ENCODE measurements at regions not wholly inside any gene's neighbourhood (a gene's known extent, or its start where the extent isn't known, plus 50 kb on each side); places are given as distances from the start of the nearest gene placed in this dataset.

GRCh38 chr13:34553376-34553775 is 388.7 kb upstream of the NBEA start:
- Histone ChIP-seq H3K27me3 (ENCODE audit: control insufficient read depth in 4 of 4, insufficient read depth in 4 of 4, low read length in 3 of 4) (no peaks in the 10 kb centered on the region), H3K4me3 (ENCODE audit: low read depth in 1 of 3, low read length in 3 of 3) (no peak overlapping the region), H3K27ac (ENCODE audit: low read depth in 1 of 2, low read length in 2 of 2) (no peak overlapping the region), H3K9me3 (ENCODE audit: control insufficient read depth in 4 of 4, low read length in 3 of 4) (no peaks in the 10 kb centered on the region), H3K36me3 (ENCODE audit: control insufficient read depth in 4 of 4, insufficient read depth in 3 of 4, low read depth in 1 of 4, low read length in 3 of 4) (no peaks in the 10 kb centered on the region), H3K4me1 (ENCODE audit: control insufficient read depth in 4 of 4, insufficient read depth in 4 of 4, low read length in 3 of 4) (no peaks in the 10 kb centered on the region), H3K9ac (ENCODE audit: low read depth in 1 of 2, low read length in 2 of 2) (no peak overlapping the region)
- DNase-seq (ENCODE audit: low spot score), result no peak
- TF ChIP-seq NR2F2 (IDR thresholded peaks at IDR 0.05) (no peak), ATF3 (IDR thresholded peaks at IDR 0.05) (no peak), FOXA2 (IDR thresholded peaks at IDR 0.05) (no peak), HNF4A (conservative IDR thresholded peaks at IDR 0.05) (no peak), HNF4G (IDR thresholded peaks at IDR 0.05) (no peak), MAX (IDR thresholded peaks at IDR 0.05) (no peak), EGR1 (IDR thresholded peaks at IDR 0.05; ENCODE audit: low read depth in 2 of 2) (no peak), FOXA1 (IDR thresholded peaks at IDR 0.05) (no peak), SP1 (IDR thresholded peaks at IDR 0.05) (no peak), RXRA (IDR thresholded peaks at IDR 0.05) (no peak), RAD21 (IDR thresholded peaks at IDR 0.05) (no peak), JUND (IDR thresholded peaks at IDR 0.05) (no peak), YY1 (IDR thresholded peaks at IDR 0.05) (no peak), GABPA (IDR thresholded peaks at IDR 0.05 in 1 of 2, conservative IDR thresholded peaks at IDR 0.05 in 1 of 2) (no peak), CTCF (IDR thresholded peaks at IDR 0.05; ENCODE audit: low read depth, low read length, missing input control) (no peak), TAF1 (conservative IDR thresholded peaks at IDR 0.05) (no peak)
- TF ChIP-seq, protein P1, sequence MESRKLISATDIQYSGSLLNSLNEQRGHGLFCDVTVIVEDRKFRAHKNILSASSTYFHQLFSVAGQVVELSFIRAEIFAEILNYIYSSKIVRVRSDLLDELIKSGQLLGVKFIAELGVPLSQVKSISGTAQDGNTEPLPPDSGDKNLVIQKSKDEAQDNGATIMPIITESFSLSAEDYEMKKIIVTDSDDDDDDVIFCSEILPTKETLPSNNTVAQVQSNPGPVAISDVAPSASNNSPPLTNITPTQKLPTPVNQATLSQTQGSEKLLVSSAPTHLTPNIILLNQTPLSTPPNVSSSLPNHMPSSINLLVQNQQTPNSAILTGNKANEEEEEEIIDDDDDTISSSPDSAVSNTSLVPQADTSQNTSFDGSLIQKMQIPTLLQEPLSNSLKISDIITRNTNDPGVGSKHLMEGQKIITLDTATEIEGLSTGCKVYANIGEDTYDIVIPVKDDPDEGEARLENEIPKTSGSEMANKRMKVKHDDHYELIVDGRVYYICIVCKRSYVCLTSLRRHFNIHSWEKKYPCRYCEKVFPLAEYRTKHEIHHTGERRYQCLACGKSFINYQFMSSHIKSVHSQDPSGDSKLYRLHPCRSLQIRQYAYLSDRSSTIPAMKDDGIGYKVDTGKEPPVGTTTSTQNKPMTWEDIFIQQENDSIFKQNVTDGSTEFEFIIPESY (IDR thresholded peaks at IDR 0.05), result no peak
- TF ChIP-seq, protein P2, sequence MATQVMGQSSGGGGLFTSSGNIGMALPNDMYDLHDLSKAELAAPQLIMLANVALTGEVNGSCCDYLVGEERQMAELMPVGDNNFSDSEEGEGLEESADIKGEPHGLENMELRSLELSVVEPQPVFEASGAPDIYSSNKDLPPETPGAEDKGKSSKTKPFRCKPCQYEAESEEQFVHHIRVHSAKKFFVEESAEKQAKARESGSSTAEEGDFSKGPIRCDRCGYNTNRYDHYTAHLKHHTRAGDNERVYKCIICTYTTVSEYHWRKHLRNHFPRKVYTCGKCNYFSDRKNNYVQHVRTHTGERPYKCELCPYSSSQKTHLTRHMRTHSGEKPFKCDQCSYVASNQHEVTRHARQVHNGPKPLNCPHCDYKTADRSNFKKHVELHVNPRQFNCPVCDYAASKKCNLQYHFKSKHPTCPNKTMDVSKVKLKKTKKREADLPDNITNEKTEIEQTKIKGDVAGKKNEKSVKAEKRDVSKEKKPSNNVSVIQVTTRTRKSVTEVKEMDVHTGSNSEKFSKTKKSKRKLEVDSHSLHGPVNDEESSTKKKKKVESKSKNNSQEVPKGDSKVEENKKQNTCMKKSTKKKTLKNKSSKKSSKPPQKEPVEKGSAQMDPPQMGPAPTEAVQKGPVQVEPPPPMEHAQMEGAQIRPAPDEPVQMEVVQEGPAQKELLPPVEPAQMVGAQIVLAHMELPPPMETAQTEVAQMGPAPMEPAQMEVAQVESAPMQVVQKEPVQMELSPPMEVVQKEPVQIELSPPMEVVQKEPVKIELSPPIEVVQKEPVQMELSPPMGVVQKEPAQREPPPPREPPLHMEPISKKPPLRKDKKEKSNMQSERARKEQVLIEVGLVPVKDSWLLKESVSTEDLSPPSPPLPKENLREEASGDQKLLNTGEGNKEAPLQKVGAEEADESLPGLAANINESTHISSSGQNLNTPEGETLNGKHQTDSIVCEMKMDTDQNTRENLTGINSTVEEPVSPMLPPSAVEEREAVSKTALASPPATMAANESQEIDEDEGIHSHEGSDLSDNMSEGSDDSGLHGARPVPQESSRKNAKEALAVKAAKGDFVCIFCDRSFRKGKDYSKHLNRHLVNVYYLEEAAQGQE (IDR thresholded peaks at IDR 0.05), result no peak
- WGBS, result 74% methylated on average over 3 of the region's 3 CpGs

All from liver (tissue), 8 donors.